Ishikawa (cell line): ENCODE measurements at regions not wholly inside any gene's neighbourhood (a gene's known extent, or its start where the extent isn't known, plus 50 kb on each side); places are given as distances from the start of the nearest gene placed in this dataset.

ENCODE experiments used
- CREB1 ChIP-seq: IDR thresholded peaks from 2 replicates; pipeline ENCODE4 v1.6.1; 2012; ENCODE audit warnings: low read depth
- EGR1 ChIP-seq: IDR thresholded peaks from 2 replicates; pipeline ENCODE4 v1.6.1; 2012
- EP300 ChIP-seq: IDR thresholded peaks from 2 replicates; pipeline ENCODE4 v1.6.1; 2012; ENCODE audit warnings: borderline replicate concordance
- FOXM1 ChIP-seq: IDR thresholded peaks from 2 replicates; pipeline ENCODE4 v1.6.1; 2012; ENCODE audit warnings: low read depth, borderline replicate concordance
- NFIC ChIP-seq: IDR thresholded peaks from 2 replicates; pipeline ENCODE4 v1.6.1; 2012
- RAD21 ChIP-seq: IDR thresholded peaks from 2 replicates; pipeline ENCODE4 v1.6.1; 2012; ENCODE audit warnings: low read depth
- TF ChIP-seq, protein P1 (sequence below): IDR thresholded peaks from 2 replicates; pipeline ENCODE4 v1.6.1; 2012; ENCODE audit warnings: low read depth, mild to moderate bottlenecking

DNA sequence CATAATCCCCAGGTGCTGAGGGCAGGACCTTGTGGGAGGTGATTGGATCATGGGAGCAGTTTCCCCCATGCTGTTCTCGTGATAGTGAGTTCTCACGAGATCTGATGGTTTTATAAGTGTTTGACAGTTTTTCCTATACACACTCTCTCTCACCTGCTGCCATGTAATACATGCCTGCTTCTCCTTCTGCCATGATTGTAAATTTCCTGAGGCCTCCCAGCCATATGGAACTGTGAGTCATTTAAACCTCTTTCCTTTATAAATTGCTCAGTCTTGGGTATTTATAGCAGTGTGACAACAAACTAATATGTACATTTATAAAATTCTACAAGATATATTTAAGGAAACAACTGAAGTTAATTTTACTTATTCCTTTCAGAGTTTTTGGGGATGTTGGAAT is 170.8 kb upstream of the BET1 start:
- no peak for TF ChIP-seq EP300
- TF ChIP-seq, protein P1, sequence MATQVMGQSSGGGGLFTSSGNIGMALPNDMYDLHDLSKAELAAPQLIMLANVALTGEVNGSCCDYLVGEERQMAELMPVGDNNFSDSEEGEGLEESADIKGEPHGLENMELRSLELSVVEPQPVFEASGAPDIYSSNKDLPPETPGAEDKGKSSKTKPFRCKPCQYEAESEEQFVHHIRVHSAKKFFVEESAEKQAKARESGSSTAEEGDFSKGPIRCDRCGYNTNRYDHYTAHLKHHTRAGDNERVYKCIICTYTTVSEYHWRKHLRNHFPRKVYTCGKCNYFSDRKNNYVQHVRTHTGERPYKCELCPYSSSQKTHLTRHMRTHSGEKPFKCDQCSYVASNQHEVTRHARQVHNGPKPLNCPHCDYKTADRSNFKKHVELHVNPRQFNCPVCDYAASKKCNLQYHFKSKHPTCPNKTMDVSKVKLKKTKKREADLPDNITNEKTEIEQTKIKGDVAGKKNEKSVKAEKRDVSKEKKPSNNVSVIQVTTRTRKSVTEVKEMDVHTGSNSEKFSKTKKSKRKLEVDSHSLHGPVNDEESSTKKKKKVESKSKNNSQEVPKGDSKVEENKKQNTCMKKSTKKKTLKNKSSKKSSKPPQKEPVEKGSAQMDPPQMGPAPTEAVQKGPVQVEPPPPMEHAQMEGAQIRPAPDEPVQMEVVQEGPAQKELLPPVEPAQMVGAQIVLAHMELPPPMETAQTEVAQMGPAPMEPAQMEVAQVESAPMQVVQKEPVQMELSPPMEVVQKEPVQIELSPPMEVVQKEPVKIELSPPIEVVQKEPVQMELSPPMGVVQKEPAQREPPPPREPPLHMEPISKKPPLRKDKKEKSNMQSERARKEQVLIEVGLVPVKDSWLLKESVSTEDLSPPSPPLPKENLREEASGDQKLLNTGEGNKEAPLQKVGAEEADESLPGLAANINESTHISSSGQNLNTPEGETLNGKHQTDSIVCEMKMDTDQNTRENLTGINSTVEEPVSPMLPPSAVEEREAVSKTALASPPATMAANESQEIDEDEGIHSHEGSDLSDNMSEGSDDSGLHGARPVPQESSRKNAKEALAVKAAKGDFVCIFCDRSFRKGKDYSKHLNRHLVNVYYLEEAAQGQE, result no peak
- no peak for TF ChIP-seq RAD21
- no peak for TF ChIP-seq FOXM1
- no peak for TF ChIP-seq CREB1
- TF ChIP-seq EGR1, result no peak
- no peak for TF ChIP-seq NFIC
